ENCODE measurements at regions not wholly inside any gene's neighbourhood (a gene's known extent, or its start where the extent isn't known, plus 50 kb on each side); places are given as distances from the start of the nearest gene placed in this dataset.

DNA sequence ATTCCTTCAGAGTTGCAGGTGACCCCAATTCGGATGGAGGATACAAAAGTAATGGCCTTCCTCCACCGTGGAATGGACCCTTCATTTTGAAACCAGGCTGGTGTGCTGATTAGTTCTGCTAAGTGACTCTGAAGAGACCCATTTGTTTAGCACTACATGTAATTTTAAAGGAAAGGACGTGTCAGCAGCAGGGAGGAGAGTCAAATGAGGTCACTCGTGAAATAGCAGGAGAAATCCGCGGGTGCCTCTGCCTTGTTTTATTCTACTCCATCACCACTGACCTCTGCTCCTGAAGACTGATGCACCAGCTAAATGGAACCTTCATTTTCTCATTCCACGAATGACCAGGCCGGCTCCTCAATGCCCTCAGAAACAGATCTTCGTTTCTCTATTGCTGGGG lies 589.2 kb downstream of the CDH11 start:
- H3K9me3 ChIP-seq = no peaks in the 10 kb centered on the region
- no peak for DNase-seq (ENCODE audit: low spot score)
- H3K27ac ChIP-seq = no peak overlapping the region
- H3K36me3 ChIP-seq = no peaks in the 10 kb centered on the region
- WGBS = 70% methylated on average over 9 of the region's 9 CpGs
- TF ChIP-seq POLR2A (IDR thresholded peaks at IDR 0.05) = no peak
- TF ChIP-seq, protein P1, sequence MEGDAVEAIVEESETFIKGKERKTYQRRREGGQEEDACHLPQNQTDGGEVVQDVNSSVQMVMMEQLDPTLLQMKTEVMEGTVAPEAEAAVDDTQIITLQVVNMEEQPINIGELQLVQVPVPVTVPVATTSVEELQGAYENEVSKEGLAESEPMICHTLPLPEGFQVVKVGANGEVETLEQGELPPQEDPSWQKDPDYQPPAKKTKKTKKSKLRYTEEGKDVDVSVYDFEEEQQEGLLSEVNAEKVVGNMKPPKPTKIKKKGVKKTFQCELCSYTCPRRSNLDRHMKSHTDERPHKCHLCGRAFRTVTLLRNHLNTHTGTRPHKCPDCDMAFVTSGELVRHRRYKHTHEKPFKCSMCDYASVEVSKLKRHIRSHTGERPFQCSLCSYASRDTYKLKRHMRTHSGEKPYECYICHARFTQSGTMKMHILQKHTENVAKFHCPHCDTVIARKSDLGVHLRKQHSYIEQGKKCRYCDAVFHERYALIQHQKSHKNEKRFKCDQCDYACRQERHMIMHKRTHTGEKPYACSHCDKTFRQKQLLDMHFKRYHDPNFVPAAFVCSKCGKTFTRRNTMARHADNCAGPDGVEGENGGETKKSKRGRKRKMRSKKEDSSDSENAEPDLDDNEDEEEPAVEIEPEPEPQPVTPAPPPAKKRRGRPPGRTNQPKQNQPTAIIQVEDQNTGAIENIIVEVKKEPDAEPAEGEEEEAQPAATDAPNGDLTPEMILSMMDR (IDR thresholded peaks at IDR 0.05) = no peak
- no peak for TF ChIP-seq POLR2AphosphoS5 (IDR thresholded peaks at IDR 0.05)
- intact Hi-C loops (cut with DNase I) = no loop called here
- H3K4me3 ChIP-seq = no peak overlapping the region
- no peaks in the 10 kb centered on the region for H3K27me3 ChIP-seq (replicated peaks; ENCODE audit: insufficient read depth)
- H3K4me1 ChIP-seq (replicated peaks) = no peaks in the 10 kb centered on the region

DNA sequence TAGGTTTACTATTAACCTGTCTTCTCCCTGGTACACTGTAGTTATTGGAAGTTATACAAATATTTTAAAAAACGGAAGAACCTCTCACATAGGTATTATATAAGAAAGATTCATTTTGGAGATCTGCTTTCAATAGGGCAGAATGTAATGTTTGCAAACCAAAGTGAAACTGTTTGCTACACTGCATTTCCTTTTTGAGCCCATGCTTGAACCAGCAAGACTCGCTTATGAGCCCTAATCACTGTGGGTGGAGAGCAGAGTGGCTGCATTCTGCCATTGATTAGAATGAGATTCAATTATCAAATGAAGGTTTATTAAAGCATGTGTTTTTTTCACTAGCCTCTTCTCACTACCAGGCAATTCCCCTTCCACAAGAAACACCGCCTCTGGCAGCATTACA lies 589.7 kb downstream of the CDH11 start:
- WGBS = 28% methylated on average over 3 of the region's 3 CpGs
- no peak for DNase-seq (ENCODE audit: low spot score)
- TF ChIP-seq POLR2AphosphoS5 (IDR thresholded peaks at IDR 0.05) = no peak
- TF ChIP-seq, protein P1 (IDR thresholded peaks at IDR 0.05) = no peak
- TF ChIP-seq POLR2A (IDR thresholded peaks at IDR 0.05) = no peak
- intact Hi-C loops (cut with DNase I) = no loop called here
- Histone ChIP-seq H3K4me1 (replicated peaks) (no peaks in the 10 kb centered on the region), H3K36me3 (no peaks in the 10 kb centered on the region), H3K9me3 (no peaks in the 10 kb centered on the region), H3K4me3 (no peak overlapping the region), H3K27me3 (replicated peaks; ENCODE audit: insufficient read depth) (no peaks in the 10 kb centered on the region), H3K27ac (no peak overlapping the region)

DNA sequence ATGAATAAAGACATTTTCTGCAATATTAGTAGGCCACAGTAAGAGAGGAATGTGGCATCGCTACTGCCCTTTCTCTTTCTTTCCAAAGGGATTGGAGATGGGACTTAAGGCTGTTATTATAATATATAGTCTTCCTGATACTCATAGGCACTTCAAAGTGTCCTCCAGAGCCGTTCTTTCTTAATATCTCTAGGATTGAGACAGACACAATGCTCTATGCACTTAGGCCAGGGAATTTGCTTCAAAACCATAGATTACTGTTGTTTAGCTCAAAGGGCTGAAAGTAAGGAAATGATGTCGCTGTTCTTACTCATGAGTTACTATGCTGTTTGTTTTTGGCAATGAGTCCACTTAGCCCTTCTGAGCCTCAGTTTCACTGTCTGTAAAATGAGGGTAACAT lies 590.5 kb downstream of the CDH11 start:
- no peaks in the 10 kb centered on the region for H3K27me3 ChIP-seq (replicated peaks; ENCODE audit: insufficient read depth)

DNA sequence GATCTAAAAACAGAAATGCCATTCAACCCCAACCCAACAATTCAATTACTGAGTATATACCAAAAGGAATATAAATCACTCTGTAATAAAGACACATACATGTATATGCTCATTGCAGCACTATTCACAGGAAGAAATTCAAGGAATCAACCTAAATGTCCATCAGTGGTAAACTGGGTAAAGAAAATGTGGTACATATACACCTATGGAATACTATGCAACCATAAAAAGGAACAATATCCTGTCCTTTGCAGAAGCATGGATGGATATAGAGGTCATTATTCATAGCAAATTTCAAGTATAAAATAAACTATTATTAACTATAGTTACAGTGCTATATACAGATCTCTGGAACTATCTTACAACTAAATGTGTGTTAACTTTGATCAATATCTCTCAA lies 599.3 kb downstream of the CDH11 start:
- Histone ChIP-seq H3K4me1 (replicated peaks) (no peaks in the 10 kb centered on the region), H3K27ac (no peak overlapping the region), H3K27me3 (replicated peaks; ENCODE audit: insufficient read depth) (no peaks in the 10 kb centered on the region), H3K36me3 (no peaks in the 10 kb centered on the region), H3K4me3 (no peak overlapping the region), H3K9me3 (no peaks in the 10 kb centered on the region)
- intact Hi-C loops (cut with DNase I) = no loop called here
- TF ChIP-seq, protein P1 (IDR thresholded peaks at IDR 0.05) = no peak
- TF ChIP-seq POLR2AphosphoS5 (IDR thresholded peaks at IDR 0.05) (no peak), POLR2A (IDR thresholded peaks at IDR 0.05) (no peak)
- no peak for DNase-seq (ENCODE audit: low spot score)

More for the DNA sequence above, 590.5 kb downstream of the CDH11 start:
- 77% methylated on average over 3 of the region's 3 CpGs for WGBS
- TF ChIP-seq POLR2AphosphoS5 (IDR thresholded peaks at IDR 0.05) = no peak
- TF ChIP-seq, protein P1 (IDR thresholded peaks at IDR 0.05) = no peak
- no peak for TF ChIP-seq POLR2A (IDR thresholded peaks at IDR 0.05)
- Histone ChIP-seq H3K4me3 (no peak overlapping the region), H3K4me1 (replicated peaks) (no peaks in the 10 kb centered on the region), H3K27ac (no peak overlapping the region), H3K9me3 (no peaks in the 10 kb centered on the region), H3K36me3 (no peaks in the 10 kb centered on the region)
- DNase-seq (ENCODE audit: low spot score) = no peak
- intact Hi-C loops (cut with DNase I) = no loop called here

DNA sequence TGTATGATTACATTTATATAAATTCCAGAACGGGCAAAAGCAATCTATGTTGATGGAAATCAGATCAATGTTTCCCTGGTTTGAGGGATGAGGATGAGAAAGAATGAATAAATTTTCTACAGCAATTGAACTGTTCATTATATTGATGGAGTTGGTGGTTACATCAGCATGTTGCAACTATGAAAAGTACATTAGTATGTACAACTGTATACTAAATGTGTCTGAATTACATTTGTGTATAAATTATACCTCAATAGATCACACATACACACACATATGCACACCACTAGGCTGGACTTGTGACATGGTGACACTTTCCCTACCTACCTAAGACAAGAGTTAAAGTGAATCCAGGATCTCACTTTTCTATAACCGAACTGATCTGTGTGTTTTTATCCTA lies 608.0 kb downstream of the CDH11 start:
- Histone ChIP-seq H3K9me3 (no peaks in the 10 kb centered on the region), H3K4me3 (no peak overlapping the region), H3K4me1 (replicated peaks) (no peaks in the 10 kb centered on the region), H3K36me3 (no peaks in the 10 kb centered on the region), H3K27me3 (replicated peaks; ENCODE audit: insufficient read depth) (no peaks in the 10 kb centered on the region), H3K27ac (no peak overlapping the region)
- TF ChIP-seq POLR2AphosphoS5 (IDR thresholded peaks at IDR 0.05) = no peak
- TF ChIP-seq, protein P1 (IDR thresholded peaks at IDR 0.05) = no peak
- TF ChIP-seq POLR2A (IDR thresholded peaks at IDR 0.05) = no peak
- WGBS = 91% methylated on average over 2 of the region's 2 CpGs
- no peak for DNase-seq (ENCODE audit: low spot score)
- intact Hi-C loops (cut with DNase I) = no loop called here

Measured in prostate gland (tissue), 2 donors.